ENCODE measurements at regions not wholly inside any gene's neighbourhood (a gene's known extent, or its start where the extent isn't known, plus 50 kb on each side); places are given as distances from the start of the nearest gene placed in this dataset.

DNA sequence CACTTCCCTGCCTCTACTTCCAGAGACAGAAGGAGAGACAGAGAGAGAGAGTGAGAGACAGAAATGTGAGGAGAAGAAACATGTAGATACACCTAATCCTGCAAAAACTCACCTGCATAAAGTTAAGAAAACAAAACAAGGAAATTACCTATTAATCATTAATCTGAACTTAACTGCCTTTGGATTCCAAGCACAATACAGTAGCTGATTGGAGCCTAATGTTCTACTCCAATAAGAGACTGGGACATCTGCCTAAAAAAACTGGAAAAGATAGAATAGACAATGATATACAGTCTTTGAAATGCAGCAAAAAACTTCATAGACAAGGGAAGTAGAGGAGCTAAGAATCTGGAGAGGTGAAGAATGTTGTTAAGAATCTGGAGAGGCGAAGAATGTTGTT, 910.2 kb upstream of the SLC10A2 start:
- TF ChIP-seq EZH2phosphoT487 (IDR thresholded peaks at IDR 0.05; ENCODE audit: low read depth, severe bottlenecking, unreplicated experiment) (no peak), CTCF (IDR thresholded peaks at IDR 0.05; ENCODE audit: poor library complexity) (no peak), EZH2 (IDR thresholded peaks at IDR 0.05; ENCODE audit: borderline replicate concordance) (no peak)
- H3K9me3 ChIP-seq (ENCODE audit: low read depth) = no peaks in the 10 kb centered on the region
- H3K9me2 ChIP-seq (replicated peaks; ENCODE audit: insufficient read depth) = no peaks in the 10 kb centered on the region
- no peak for DNase-seq (ENCODE audit: low spot score)
- WGBS (ENCODE audit: low lambda C conversion rate, missing lambda C conversion rate) = 100% methylated on average over 1 of the region's 1 CpG
- no peaks in the 10 kb centered on the region for H3K36me3 ChIP-seq (replicated peaks; ENCODE audit: insufficient read depth, low read depth)
- H3K4me3 ChIP-seq = no peak overlapping the region
- no peaks in the 10 kb centered on the region for H3K79me2 ChIP-seq
- H3K27ac ChIP-seq = no peak overlapping the region
- no peaks in the 10 kb centered on the region for H3K27me3 ChIP-seq
- no peak overlapping the region for H2AFZ ChIP-seq
- no peaks in the 10 kb centered on the region for H4K20me1 ChIP-seq (ENCODE audit: insufficient read depth, poor library complexity, severe bottlenecking)
- no peak overlapping the region for H3K4me2 ChIP-seq
- H3K4me1 ChIP-seq (ENCODE audit: insufficient read depth) = no peaks in the 10 kb centered on the region

GRCh38 chr13:103973740-103974139, 907.5 kb upstream of the SLC10A2 start:
- Histone ChIP-seq H2AFZ (no peak overlapping the region), H3K4me2 (no peak overlapping the region), H3K27ac (no peak overlapping the region), H3K4me3 (no peak overlapping the region), H3K36me3 (replicated peaks; ENCODE audit: insufficient read depth, low read depth) (no peaks in the 10 kb centered on the region), H3K9me3 (ENCODE audit: low read depth) (no peaks in the 10 kb centered on the region), H3K79me2 (no peaks in the 10 kb centered on the region), H4K20me1 (ENCODE audit: insufficient read depth, poor library complexity, severe bottlenecking) (no peaks in the 10 kb centered on the region), H3K27me3 (no peaks in the 10 kb centered on the region), H3K4me1 (ENCODE audit: insufficient read depth) (no peaks in the 10 kb centered on the region), H3K9me2 (replicated peaks; ENCODE audit: insufficient read depth) (no peaks in the 10 kb centered on the region)
- DNase-seq (ENCODE audit: low spot score) = no peak
- 90% methylated on average over 1 of the region's 1 CpG for WGBS (ENCODE audit: low lambda C conversion rate, missing lambda C conversion rate)
- no peak for TF ChIP-seq EZH2 (IDR thresholded peaks at IDR 0.05; ENCODE audit: borderline replicate concordance)
- TF ChIP-seq CTCF (IDR thresholded peaks at IDR 0.05; ENCODE audit: poor library complexity) = no peak
- no peak for TF ChIP-seq EZH2phosphoT487 (IDR thresholded peaks at IDR 0.05; ENCODE audit: low read depth, severe bottlenecking, unreplicated experiment)

DNA sequence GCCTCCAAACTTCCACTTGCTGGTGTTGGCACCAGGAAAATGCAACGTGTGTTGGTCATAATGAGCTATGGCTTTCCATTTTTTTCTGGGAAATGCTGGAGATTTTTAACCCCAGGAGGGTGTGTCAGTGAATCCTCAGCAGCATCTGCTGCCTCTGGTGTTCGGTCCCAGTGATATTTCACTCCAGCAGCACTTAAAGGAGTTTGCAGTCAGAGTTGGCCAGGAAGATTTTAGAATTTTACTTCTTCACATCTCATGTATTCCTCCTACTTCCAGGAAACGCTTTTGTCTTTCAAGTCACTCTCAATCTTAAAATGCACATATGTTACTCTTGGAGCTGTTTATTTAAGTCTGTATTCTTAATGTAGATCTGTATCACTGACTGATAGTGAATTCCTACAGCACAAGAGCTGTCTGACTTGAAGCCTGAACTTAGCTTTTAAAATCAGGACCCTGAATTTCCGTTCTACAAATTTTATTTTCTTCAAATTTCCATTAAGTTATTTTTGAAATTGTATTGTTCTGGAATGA, 903.4 kb upstream of the SLC10A2 start:
- H3K9me3 ChIP-seq (ENCODE audit: low read depth) = no peaks in the 10 kb centered on the region
- 81% methylated on average over 4 of the region's 4 CpGs for WGBS (ENCODE audit: low lambda C conversion rate, missing lambda C conversion rate)
- no peaks in the 10 kb centered on the region for H3K36me3 ChIP-seq (replicated peaks; ENCODE audit: insufficient read depth, low read depth)
- H3K9me2 ChIP-seq (replicated peaks; ENCODE audit: insufficient read depth) = no peaks in the 10 kb centered on the region
- no peak overlapping the region for H3K4me2 ChIP-seq
- TF ChIP-seq EZH2phosphoT487 (IDR thresholded peaks at IDR 0.05; ENCODE audit: low read depth, severe bottlenecking, unreplicated experiment) (no peak), CTCF (IDR thresholded peaks at IDR 0.05; ENCODE audit: poor library complexity) (no peak)
- no peaks in the 10 kb centered on the region for H3K4me1 ChIP-seq (ENCODE audit: insufficient read depth)
- no peak overlapping the region for H3K27ac ChIP-seq
- no peak overlapping the region for H2AFZ ChIP-seq
- H3K27me3 ChIP-seq = no peaks in the 10 kb centered on the region
- DNase-seq (ENCODE audit: low spot score) = no peak
- no peaks in the 10 kb centered on the region for H3K79me2 ChIP-seq
- no peaks in the 10 kb centered on the region for H4K20me1 ChIP-seq (ENCODE audit: insufficient read depth, poor library complexity, severe bottlenecking)
- H3K4me3 ChIP-seq = no peak overlapping the region

All from hepatocyte (in vitro differentiated cells).